Right lobe of liver (tissue), 6 donors: ENCODE measurements at regions not wholly inside any gene's neighbourhood (a gene's known extent, or its start where the extent isn't known, plus 50 kb on each side); places are given as distances from the start of the nearest gene placed in this dataset.

ENCODE experiments used
- ATAC-seq, 4 donors: fragments of 200-7000 bp; cut with Tn5 transposase; one replicate each; pipeline ENCODE4 v1.9.1; 2020; ENCODE audit warnings: mild to moderate bottlenecking in 4 of 4, moderate library complexity in 4 of 4
- DNase-seq, 3 donors: peaks; one replicate each; pipeline ENCODE4 v3.0.0-alpha.2; 2020
- H3K27ac ChIP-seq, 3 donors: fragments of 200-600 bp; one replicate each; pipeline ENCODE4 v1.8.0; 2022
- H3K27me3 ChIP-seq, 2 donors: fragments of 200-600 bp; one replicate each; pipeline ENCODE4 v1.8.0; 2022
- H3K36me3 ChIP-seq, 4 donors: fragments of 200-600 bp; sonication (generic) in 1 of 4; one replicate each; pipeline versions ENCODE4 v1.5.1 to v1.8.0; 2017 to 2022; ENCODE audit warnings: control low read depth in 1 of 4
- H3K4me1 ChIP-seq, 4 donors: fragments of 200-600 bp; sonication (generic) in 1 of 4; one replicate each; pipeline versions ENCODE4 v1.5.1 to v1.8.0; 2017 to 2022; ENCODE audit warnings: control low read depth in 1 of 4
- H3K4me3 ChIP-seq, 3 donors: fragments of 200-600 bp; one replicate each; pipeline ENCODE4 v1.8.0; 2022
- H3K9me3 ChIP-seq, 4 donors: fragments of 200-600 bp; sonication (generic) in 1 of 4; one replicate each; pipeline versions ENCODE4 v1.5.1 to v1.8.0; 2017 to 2022; ENCODE audit warnings: control low read depth in 1 of 4
- CTCF ChIP-seq, 4 donors: fragments of 200-600 bp in 3 of 4; fragments of 450-650 bp in 1 of 4; IDR thresholded peaks; one replicate each; pipeline versions ENCODE4 v1.5.1 to v1.8.0; 2016 to 2022; ENCODE audit warnings: antibody characterized with exemption in 4 of 4, mild to moderate bottlenecking in 2 of 4
- POLR2A ChIP-seq: fragments of 450-650 bp; IDR thresholded peaks from one replicate; pipeline ENCODE4 v1.6.1; 2017; ENCODE audit warnings: antibody characterized with exemption, mild to moderate bottlenecking
- WGBS: methylation state at CpG from one replicate; pipeline ENCODE4 v1.1.6; 2018; ENCODE audit warnings: low coverage, low lambda C conversion rate; ENCODE audit not compliant: insufficient coverage; ENCODE audit errors: missing lambda C conversion rate; 5-methylcytosine and 5-hydroxymethylcytosine counted together
- intact Hi-C, 2 donors: fragments of 100-400 bp; cut with DNase I; formaldehyde crosslinking; loops; one replicate each; pipeline versions ENCODE4 v1.11.2 to v1.14.1; 2022
- donor health status: DM: no; HTN: yes; CAD: no.
- donor health status: DM: no; HTN: no; CAD: no.
- donor health status: DM: no; HTN: no; CAD: no.
- donor health status: DM: no; HTN: yes; CAD: no.
- donor health status: DM: no; HTN: yes; CAD: no.

GRCh38 chr10:64502936-64503335, 981.7 kb downstream of the REEP3 start:
- intact Hi-C loops: no loop called here
- H3K4me3 ChIP-seq: no peak overlapping the region
- ATAC-seq (no peak), DNase-seq (no peak)
- H3K36me3 ChIP-seq: no peaks in the 10 kb centered on the region
- no peak overlapping the region for H3K27ac ChIP-seq
- peaks cover 0 to 4% of the 10 kb centered on the region in 2 donors for H3K27me3 ChIP-seq
- 49% methylated on average over 2 of the region's 2 CpGs for WGBS
- TF ChIP-seq POLR2A (no peak), CTCF (IDR thresholded peaks at IDR 0.05) (no peak)
- no peaks in the 10 kb centered on the region for H3K4me1 ChIP-seq
- no peaks in the 10 kb centered on the region for H3K9me3 ChIP-seq

- Histone ChIP-seq H3K27ac (no peak overlapping the region), H3K27me3 (peaks cover 0 to 4% of the 10 kb centered on the region in 2 donors), H3K4me1 (no peaks in the 10 kb centered on the region), H3K9me3 (no peaks in the 10 kb centered on the region), H3K4me3 (no peak overlapping the region), H3K36me3 (no peaks in the 10 kb centered on the region)
- ATAC-seq (no peak), DNase-seq (no peak)
- TF ChIP-seq POLR2A (no peak), CTCF (IDR thresholded peaks at IDR 0.05) (no peak)
- intact Hi-C loops: no loop called here
- 61% methylated on average over 3 of the region's 3 CpGs for WGBS
Observed at GRCh38 chr10:64503429-64503828, 982.2 kb downstream of the REEP3 start.

GRCh38 chr10:64505501-64505900, 984.3 kb downstream of the REEP3 start:
- intact Hi-C loops: no loop called here
- Histone ChIP-seq H3K4me1 (no peaks in the 10 kb centered on the region), H3K36me3 (no peaks in the 10 kb centered on the region), H3K4me3 (no peak overlapping the region), H3K9me3 (no peaks in the 10 kb centered on the region), H3K27ac (no peak overlapping the region), H3K27me3 (no peaks in the 10 kb centered on the region)
- DNase-seq (no peak), ATAC-seq (no peak)
- 50% methylated on average over 1 of the region's 1 CpG for WGBS
- TF ChIP-seq CTCF (IDR thresholded peaks at IDR 0.05): no peak

GRCh38 chr10:64506963-64507362, 985.8 kb downstream of the REEP3 start:
- intact Hi-C loops: no loop called here
- ATAC-seq: no peak

More at GRCh38 chr10:64506963-64507362, 985.8 kb downstream of the REEP3 start:
- no peaks in the 10 kb centered on the region for H3K36me3 ChIP-seq
- no peak overlapping the region for H3K27ac ChIP-seq
- no peaks in the 10 kb centered on the region for H3K27me3 ChIP-seq
- H3K4me1 ChIP-seq: no peaks in the 10 kb centered on the region
- DNase-seq: no peak
- 61% methylated on average over 3 of the region's 3 CpGs for WGBS
- no peaks in the 10 kb centered on the region for H3K9me3 ChIP-seq
- TF ChIP-seq POLR2A (no peak), CTCF (IDR thresholded peaks at IDR 0.05) (no peak)
- H3K4me3 ChIP-seq: no peak overlapping the region
